NT2/D1 (cell line): ENCODE measurements at regions not wholly inside any gene's neighbourhood (a gene's known extent, or its start where the extent isn't known, plus 50 kb on each side); places are given as distances from the start of the nearest gene placed in this dataset.

Source experiments
- SUZ12 ChIP-seq: IDR thresholded peaks from 2 replicates; pipeline ENCODE4 v1.6.1; 2011; ENCODE audit not compliant: insufficient read length, insufficient read depth; ENCODE audit errors: extremely low read depth
- YY1 ChIP-seq: IDR thresholded peaks from 2 replicates; pipeline ENCODE4 v1.6.1; 2011; ENCODE audit not compliant: insufficient read length, insufficient read depth
- ZNF274 ChIP-seq: IDR thresholded peaks from 2 replicates; pipeline ENCODE4 v1.6.1; 2011; ENCODE audit warnings: mild to moderate bottlenecking, low read depth, low read length

GRCh38 chr5:152264645-152265254, 140.3 kb downstream of the NMUR2 start:
- TF ChIP-seq YY1 (no peak), ZNF274 (no peak), SUZ12 (no peak)
